ENCODE measurements at regions not wholly inside any gene's neighbourhood (a gene's known extent, or its start where the extent isn't known, plus 50 kb on each side); places are given as distances from the start of the nearest gene placed in this dataset.
"Not testable (repeated sequence)": the region's sequence is repeated elsewhere in the genome, so short reads cannot be mapped to it uniquely, and the experiment has no call there.

- DNase-seq = not testable (repeated sequence)
These were observed 53.6 kb downstream of the SRGAP2 start for GRCh38 chr1:206256935-206257334.

DNA sequence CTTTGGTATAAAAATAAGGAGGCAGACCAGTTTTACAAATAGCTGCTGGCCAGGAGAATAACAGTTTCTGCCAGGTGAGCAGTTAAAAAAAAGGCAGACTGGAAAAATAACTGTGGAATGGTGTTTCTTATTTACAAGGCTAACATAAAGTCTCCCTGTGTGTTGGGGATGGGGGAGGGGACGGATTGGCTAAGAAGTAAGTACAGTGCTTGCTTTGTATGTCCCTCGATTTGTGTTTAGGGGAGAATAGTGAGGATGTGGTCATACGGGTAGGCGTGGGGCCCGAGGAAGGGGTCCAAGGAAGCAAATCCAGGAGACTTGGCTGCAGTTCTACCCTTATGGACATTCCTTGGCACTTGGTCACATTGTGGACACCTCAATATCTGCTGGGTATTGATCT is 58.1 kb downstream of the SRGAP2 start:
- not testable (repeated sequence) for DNase-seq

- not testable (repeated sequence) for DNase-seq
These were observed 59.1 kb downstream of the SRGAP2 start for GRCh38 chr1:206262424-206262823.

- DNase-seq = not testable (repeated sequence)
These were observed 61.6 kb downstream of the SRGAP2 start for GRCh38 chr1:206264916-206265315.

- not testable (repeated sequence) for DNase-seq
These were observed 67.8 kb downstream of the SRGAP2 start for GRCh38 chr1:206271153-206271552.

DNA sequence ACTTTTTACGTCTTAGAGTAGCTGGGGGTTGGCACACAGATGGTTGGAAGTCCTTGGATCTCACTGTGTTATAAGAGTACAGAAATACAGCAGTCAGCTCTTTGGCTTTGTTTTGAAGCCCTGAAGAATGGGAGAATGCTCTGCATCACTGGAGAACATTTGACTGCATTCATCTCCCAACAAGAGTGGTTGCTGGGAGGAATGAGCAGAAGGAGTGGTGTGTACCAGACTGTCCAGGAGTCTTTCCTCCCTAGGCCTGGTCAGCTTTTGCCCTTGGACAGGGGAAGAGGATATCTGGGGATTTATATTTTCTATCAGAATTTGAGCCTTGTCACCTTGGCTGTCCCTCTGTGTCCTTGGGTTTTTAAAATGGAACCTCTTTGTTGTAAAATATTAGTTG is 69.8 kb downstream of the SRGAP2 start:
- not testable (repeated sequence) for DNase-seq

DNA sequence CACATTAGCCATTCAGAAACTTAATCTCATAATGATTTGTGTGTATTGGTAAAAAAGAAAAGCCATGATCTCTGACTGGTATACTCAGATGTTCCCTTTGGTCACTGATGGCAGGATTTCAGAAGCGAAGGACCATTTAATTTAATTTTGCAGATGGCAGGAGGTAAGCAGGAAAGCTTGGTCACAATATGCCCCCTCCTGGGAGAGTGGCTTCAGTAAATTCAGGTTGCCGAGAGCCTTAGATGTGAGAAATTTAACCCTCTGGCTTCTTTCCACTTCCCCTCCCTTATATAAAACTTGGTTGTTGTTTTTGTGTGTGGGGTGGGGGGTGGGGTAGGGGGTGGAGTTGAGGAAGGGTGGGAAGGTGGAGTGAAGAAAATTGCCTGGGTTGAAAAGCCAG is 72.8 kb downstream of the SRGAP2 start:
- DNase-seq = not testable (repeated sequence)

DNA sequence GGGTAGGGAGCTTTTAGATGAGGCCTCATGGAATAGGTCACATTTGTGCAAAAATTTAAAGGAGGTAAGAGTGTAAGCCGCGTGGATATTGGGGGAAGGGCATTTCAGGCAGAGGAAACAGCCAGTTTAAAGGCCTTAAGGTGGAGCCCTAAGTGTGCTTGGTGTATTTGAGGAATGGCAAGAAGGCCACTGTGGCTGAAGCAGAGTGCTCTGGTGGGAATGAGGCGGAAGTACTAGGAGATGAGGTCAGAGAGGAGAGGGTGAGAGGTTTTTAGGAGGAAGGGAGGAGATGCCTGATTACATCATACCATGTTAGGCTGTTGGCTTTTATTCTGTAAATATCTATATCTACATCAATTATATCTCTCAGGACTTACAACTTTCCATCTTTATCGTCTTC is 75.3 kb downstream of the SRGAP2 start:
- not testable (repeated sequence) for DNase-seq

GRCh38 chr1:206280683-206281082 is 77.3 kb downstream of the SRGAP2 start:
- DNase-seq = not testable (repeated sequence)

- DNase-seq = not testable (repeated sequence)
These were observed 78.7 kb downstream of the SRGAP2 start for GRCh38 chr1:206281912-206282654.

DNA sequence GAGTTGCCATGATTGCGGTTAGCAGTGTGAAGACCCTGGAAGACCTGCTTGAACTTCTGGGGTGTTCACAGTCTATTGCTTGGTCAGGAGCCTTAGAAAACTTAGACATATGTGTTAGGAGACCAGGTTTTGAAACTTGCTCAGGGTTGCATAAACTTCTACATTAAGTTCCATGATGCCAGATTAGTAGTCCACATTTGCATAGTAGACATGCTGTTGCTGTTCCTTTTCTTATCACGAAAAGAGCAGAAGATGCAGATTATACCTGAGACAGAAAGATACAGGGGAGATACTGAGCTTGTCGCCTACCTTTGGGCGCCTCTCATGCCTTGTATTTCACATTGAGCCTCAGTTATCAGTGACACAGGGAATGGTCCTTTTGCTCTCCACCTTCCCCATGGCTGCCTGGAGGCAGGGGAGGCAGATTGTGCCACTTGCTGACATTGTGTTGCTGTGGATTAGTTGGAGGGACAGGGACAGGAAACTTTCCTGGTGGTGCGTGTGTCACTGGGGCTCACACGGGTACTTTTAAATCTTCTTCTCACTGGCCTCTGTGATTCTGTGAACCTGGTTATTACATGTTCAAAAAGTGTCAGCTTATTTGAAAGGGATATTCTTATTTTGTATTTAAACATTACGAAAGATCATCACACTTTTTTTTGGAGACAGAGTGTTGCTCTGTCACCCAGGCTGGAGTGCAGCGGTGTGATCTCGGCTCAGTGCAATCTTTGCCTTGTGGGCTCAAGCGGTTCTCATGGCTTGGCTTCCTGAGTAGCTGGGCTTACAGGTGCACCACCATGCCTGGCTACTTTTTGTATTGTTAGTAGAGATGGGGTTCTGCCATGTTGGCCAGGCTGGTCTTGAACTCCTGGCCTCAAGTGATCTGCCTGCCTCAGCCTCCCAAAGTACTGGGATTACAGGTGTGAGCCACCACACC is 82.0 kb downstream of the SRGAP2 start:
- not testable (repeated sequence) for DNase-seq

GRCh38 chr1:206287759-206288158 is 84.4 kb downstream of the SRGAP2 start:
- not testable (repeated sequence) for DNase-seq

DNA sequence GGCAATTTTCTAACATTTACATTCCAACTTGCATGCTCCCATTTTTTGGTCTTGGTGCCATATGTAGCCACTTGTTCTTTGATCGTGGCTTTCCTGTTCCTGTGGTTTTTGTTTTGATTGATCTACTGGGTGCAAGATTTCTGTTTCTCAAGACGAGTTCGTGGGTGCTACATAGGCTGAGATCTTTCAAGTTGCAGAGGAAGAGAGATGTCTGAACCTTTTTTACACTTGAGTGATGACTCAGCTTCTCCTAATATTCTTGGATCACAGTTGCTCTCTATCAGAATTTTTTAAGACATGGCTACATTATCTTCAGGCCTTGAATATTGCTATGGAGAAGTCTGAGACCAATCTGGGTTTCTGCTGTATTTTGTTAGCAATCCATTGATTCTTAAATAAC is 85.1 kb downstream of the SRGAP2 start:
- not testable (repeated sequence) for DNase-seq

DNA sequence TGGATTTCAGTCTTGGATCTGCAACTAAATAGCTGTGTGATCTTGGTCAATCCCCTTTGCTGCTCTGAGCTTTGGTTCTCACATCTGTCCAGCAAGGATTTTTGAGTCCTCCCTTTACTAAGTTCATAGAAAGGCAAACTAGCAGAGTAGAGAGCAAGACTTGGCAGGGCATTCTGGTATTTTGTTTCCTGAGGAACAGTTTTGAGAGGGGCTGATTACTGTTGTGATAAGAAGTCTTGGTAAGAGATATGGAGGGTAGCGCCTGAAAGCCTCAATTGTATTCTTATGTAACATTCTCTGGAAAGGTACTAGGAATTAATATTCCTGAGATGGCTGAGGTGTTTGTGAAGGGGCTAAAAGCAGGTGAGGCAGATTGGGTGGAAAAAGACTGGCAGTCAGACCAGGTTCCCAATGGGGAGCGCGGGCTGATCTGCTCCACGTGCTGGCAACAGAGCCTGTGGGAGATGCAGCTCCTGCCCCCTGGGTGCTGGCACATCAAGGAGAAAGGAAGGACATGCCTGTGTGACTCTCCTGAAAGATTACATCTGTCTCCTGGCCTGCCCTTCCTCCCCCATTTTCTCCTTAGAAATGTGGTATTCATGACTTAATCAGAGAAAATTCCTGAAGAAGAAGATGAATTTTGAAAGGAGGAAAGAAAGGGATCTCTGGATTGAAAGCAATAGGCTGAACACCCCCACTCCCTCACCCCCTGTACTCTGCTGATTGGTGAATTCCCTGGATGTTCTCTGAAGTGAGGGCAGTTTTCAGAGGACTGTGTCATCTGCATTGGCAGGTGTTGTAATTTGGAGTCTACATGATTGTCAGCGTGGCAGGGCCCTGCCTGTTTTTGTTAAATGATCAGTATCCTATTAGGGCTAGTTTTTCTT is 94.0 kb downstream of the SRGAP2 start:
- not testable (repeated sequence) for DNase-seq

GRCh38 chr1:206298032-206298392 is 94.7 kb downstream of the SRGAP2 start:
- not testable (repeated sequence) for DNase-seq

- not testable (repeated sequence) for DNase-seq
These were observed 95.9 kb downstream of the SRGAP2 start for GRCh38 chr1:206299181-206299791.

GRCh38 chr1:206299942-206300341 is 96.6 kb downstream of the SRGAP2 start:
- DNase-seq = not testable (repeated sequence)

- not testable (repeated sequence) for DNase-seq
These were observed 98.7 kb downstream of the SRGAP2 start for GRCh38 chr1:206302056-206302455.

GRCh38 chr1:206307442-206307841 is 104.1 kb downstream of the SRGAP2 start:
- not testable (repeated sequence) for DNase-seq

- DNase-seq = not testable (repeated sequence)
These were observed 107.6 kb downstream of the SRGAP2 start for GRCh38 chr1:206310948-206311347.

- not testable (repeated sequence) for DNase-seq
These were observed 108.4 kb downstream of the SRGAP2 start for GRCh38 chr1:206311611-206312273.

- not testable (repeated sequence) for DNase-seq
These were observed 108.9 kb downstream of the SRGAP2 start for GRCh38 chr1:206312274-206312665.
